GM19035 (cell line): ENCODE measurements at regions not wholly inside any gene's neighbourhood (a gene's known extent, or its start where the extent isn't known, plus 50 kb on each side); places are given as distances from the start of the nearest gene placed in this dataset.
"Not testable (repeated sequence)": the region's sequence is repeated elsewhere in the genome, so short reads cannot be mapped to it uniquely, and the experiment has no call there.

Experiments used
- ATAC-seq: cut with Tn5 transposase; IDR thresholded peaks from one replicate; pipeline ENCODE4 v1.9.1; 2021; ENCODE audit not compliant: unreplicated experiment

- no peak for ATAC-seq
Observed at GRCh38 chr5:52603778-52604554, 183.8 kb upstream of the ITGA1 start.

GRCh38 chr5:52605317-52606313 lies 182.1 kb upstream of the ITGA1 start:
- no peak for ATAC-seq

- ATAC-seq = no peak
Observed at GRCh38 chr5:52607227-52607824, 180.4 kb upstream of the ITGA1 start.

GRCh38 chr5:52620315-52620714 lies 167.4 kb upstream of the ITGA1 start:
- no peak for ATAC-seq

GRCh38 chr5:52623291-52623690 lies 164.4 kb upstream of the ITGA1 start:
- ATAC-seq = no peak

- ATAC-seq = no peak
Observed at GRCh38 chr5:52624291-52624690, 163.4 kb upstream of the ITGA1 start.

GRCh38 chr5:52626312-52626711 lies 161.4 kb upstream of the ITGA1 start:
- no peak for ATAC-seq

GRCh38 chr5:52627740-52628139 lies 160.0 kb upstream of the ITGA1 start:
- no peak for ATAC-seq

- no peak for ATAC-seq
Observed at GRCh38 chr5:52632281-52632680, 155.4 kb upstream of the ITGA1 start.

- not testable (repeated sequence) for ATAC-seq
Observed at GRCh38 chr5:52634171-52634570, 153.5 kb upstream of the ITGA1 start.

GRCh38 chr5:52638732-52639131 lies 149.0 kb upstream of the ITGA1 start:
- no peak for ATAC-seq

GRCh38 chr5:52648726-52649125 lies 139.0 kb upstream of the ITGA1 start:
- ATAC-seq = no peak

GRCh38 chr5:52655163-52655562 lies 132.6 kb upstream of the ITGA1 start:
- ATAC-seq = no peak

- peak; percentile 4 for ATAC-seq
Observed at GRCh38 chr5:52656569-52657246, 131.0 kb upstream of the ITGA1 start.

GRCh38 chr5:52657247-52657645 lies 130.5 kb upstream of the ITGA1 start:
- peak; percentile 54 for ATAC-seq

GRCh38 chr5:52658246-52658645 lies 129.5 kb upstream of the ITGA1 start:
- no peak for ATAC-seq

- ATAC-seq = no peak
Observed at GRCh38 chr5:52660621-52661020, 127.1 kb upstream of the ITGA1 start.

- no peak for ATAC-seq
Observed at GRCh38 chr5:52661903-52662595, 125.7 kb upstream of the ITGA1 start.

GRCh38 chr5:52665559-52665958 lies 122.2 kb upstream of the ITGA1 start:
- ATAC-seq = no peak

GRCh38 chr5:52668139-52668538 lies 119.6 kb upstream of the ITGA1 start:
- ATAC-seq = no peak
